MG63 (cell line): ENCODE measurements at regions not wholly inside any gene's neighbourhood (a gene's known extent, or its start where the extent isn't known, plus 50 kb on each side); places are given as distances from the start of the nearest gene placed in this dataset.

ENCODE experiments used
- DNase-seq: peaks from one replicate; pipeline ENCODE4 v3.0.0-alpha.2; 2020
- H3K27me3 ChIP-seq: fragments of 250-450 bp; sonication (Bioruptor Pico); 2 replicates; pipeline ENCODE4 v1.5.1; 2020; ENCODE audit warnings: mild to moderate bottlenecking, moderate library complexity
- H3K36me3 ChIP-seq: fragments of 250-450 bp; sonication (Bioruptor Pico); 2 replicates; pipeline ENCODE4 v1.5.1; 2020; ENCODE audit warnings: mild to moderate bottlenecking, moderate library complexity
- H3K4me3 ChIP-seq: fragments of 250-450 bp; sonication (Bioruptor Pico); 2 replicates; pipeline ENCODE4 v1.5.1; 2020; ENCODE audit warnings: mild to moderate bottlenecking, moderate library complexity
- H3K9me3 ChIP-seq: fragments of 250-450 bp; sonication (Bioruptor Pico); 2 replicates; pipeline ENCODE4 v1.5.1; 2020; ENCODE audit warnings: mild to moderate bottlenecking, moderate library complexity

DNA sequence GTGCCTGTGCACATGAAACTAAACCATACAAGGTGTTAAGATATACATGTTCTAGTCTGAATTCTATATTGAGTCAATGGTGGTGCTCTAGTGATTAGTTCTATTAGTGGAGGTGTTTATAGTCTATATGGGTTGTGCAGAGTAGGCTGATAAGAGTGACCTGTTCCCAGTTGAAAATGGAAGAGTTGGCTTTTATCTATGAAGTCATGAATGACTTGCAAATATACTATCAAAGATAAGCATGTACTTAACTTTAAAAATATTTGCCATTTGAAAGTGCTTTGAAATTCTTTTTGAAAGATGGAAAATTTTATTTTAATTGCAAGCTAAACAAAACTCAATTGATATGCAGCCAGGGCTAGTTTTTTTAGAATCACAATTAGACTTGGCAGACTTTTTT lies 150.6 kb upstream of the SGO1 start:
- H3K36me3 ChIP-seq: no peaks in the 10 kb centered on the region
- H3K9me3 ChIP-seq: no peaks in the 10 kb centered on the region
- no peak overlapping the region for H3K4me3 ChIP-seq
- no peak for DNase-seq
- H3K27me3 ChIP-seq: no peaks in the 10 kb centered on the region

DNA sequence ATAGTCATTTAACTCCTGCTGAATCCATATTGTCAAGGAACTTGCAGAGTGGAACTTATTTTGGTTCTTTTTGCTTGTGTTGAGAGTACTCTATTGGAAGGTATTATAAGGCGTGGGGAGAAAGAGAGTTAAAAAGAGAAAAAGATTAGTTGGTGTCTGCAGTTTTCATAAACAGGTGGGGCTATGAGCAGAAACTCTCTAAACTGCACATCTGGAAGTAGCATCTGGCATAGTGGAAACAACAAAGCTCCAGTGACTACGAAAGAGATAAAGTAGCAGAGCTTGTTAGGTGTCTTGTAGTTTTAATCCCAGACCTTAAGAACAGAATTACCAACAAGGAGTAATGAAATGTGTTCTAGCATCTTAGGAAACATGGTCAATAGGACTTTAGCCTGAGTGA lies 148.8 kb upstream of the SGO1 start:
- no peaks in the 10 kb centered on the region for H3K9me3 ChIP-seq
- no peaks in the 10 kb centered on the region for H3K36me3 ChIP-seq
- DNase-seq: no peak

GRCh38 chr3:20327889-20328288 lies 141.9 kb upstream of the SGO1 start:
- no peaks in the 10 kb centered on the region for H3K9me3 ChIP-seq
- H3K4me3 ChIP-seq: no peak overlapping the region
- no peak for DNase-seq
- H3K27me3 ChIP-seq: no peaks in the 10 kb centered on the region
- H3K36me3 ChIP-seq: no peaks in the 10 kb centered on the region

More for the DNA sequence above, 148.8 kb upstream of the SGO1 start:
- Histone ChIP-seq H3K4me3 (no peak overlapping the region), H3K27me3 (no peaks in the 10 kb centered on the region)

- no peak overlapping the region for H3K4me3 ChIP-seq
- no peaks in the 10 kb centered on the region for H3K9me3 ChIP-seq
- H3K27me3 ChIP-seq: no peaks in the 10 kb centered on the region
- DNase-seq: no peak
- H3K36me3 ChIP-seq: no peaks in the 10 kb centered on the region
Measured at GRCh38 chr3:20326541-20326940, 140.5 kb upstream of the SGO1 start.

GRCh38 chr3:20325563-20325962 lies 139.6 kb upstream of the SGO1 start:
- Histone ChIP-seq H3K9me3 (no peaks in the 10 kb centered on the region), H3K36me3 (no peaks in the 10 kb centered on the region), H3K4me3 (no peak overlapping the region), H3K27me3 (no peaks in the 10 kb centered on the region)
- no peak for DNase-seq

DNA sequence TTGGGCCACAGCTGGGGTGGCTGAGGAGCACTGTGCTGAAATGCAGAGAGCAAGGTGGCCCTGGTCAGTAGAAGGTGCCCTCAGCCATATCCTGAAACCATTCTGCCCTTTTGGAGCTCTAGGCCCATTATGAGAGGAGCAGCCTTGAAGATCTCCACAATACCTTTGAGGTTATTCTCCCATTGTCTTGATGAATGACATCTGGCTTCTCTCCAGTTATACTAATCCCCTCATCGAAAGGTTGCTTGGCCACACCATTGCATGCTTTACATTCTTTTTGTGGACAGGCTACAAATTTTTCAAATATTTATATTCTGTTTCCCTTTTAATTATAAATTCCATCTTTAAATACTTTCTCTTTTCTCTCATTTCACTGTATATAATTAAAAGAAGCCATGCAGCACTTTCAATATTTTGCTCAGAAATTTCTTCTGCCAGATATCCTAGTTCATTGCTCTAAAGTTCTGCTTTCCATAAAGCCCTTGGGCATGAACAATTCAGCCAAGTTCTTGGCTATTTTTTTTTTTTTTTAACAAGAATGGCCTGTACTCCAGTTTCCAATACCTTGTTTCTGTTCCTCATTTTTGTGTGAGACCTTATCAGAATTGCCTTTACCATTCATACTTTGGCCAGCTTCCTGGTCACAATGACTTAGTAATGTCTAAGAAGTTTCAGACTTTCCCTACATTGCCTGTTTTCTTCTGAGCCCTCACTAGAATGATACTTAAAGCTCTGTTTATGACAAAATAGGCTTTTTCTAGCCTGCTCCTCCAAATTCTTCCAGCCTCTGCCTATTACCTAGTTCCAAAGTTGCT lies 138.9 kb upstream of the SGO1 start:
- no peak for DNase-seq
- H3K9me3 ChIP-seq: no peaks in the 10 kb centered on the region
- H3K27me3 ChIP-seq: no peaks in the 10 kb centered on the region
- no peak overlapping the region for H3K4me3 ChIP-seq
- no peaks in the 10 kb centered on the region for H3K36me3 ChIP-seq

DNA sequence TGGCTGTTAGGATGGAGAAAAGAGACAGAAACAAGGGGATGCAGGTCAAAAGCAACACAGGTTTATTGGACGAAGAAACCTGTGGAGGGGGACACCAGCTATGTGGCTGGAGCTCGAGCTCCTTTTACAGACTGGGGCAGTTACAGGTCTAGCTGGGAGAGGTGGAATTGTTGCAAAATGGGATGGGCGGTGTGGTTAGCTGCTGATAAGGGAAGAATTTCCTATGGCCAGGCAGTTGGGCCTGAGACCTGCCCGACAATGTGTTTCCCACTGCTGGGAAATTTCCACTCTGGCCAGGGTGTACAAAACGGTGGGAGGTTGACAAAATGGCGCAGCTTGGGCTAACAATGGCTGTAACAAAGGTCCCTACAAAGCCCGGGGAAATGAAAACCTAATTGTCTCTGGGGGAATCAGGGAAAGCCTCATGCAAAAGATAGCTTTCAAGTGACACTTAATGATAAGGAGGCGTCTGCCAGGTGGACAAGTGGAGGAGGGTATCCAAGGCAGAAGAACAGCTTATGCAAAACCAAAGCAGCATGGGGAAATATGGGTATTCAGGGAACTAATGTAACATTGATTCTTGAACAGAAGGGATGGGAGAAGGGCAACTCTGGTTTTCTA lies 137.4 kb upstream of the SGO1 start:
- no peaks in the 10 kb centered on the region for H3K36me3 ChIP-seq
- no peaks in the 10 kb centered on the region for H3K27me3 ChIP-seq
- DNase-seq: no peak
- H3K4me3 ChIP-seq: no peak overlapping the region
- no peaks in the 10 kb centered on the region for H3K9me3 ChIP-seq

- DNase-seq: no peak
- no peak overlapping the region for H3K4me3 ChIP-seq
- H3K9me3 ChIP-seq: no peaks in the 10 kb centered on the region
- no peaks in the 10 kb centered on the region for H3K36me3 ChIP-seq
- H3K27me3 ChIP-seq: no peaks in the 10 kb centered on the region
Measured at GRCh38 chr3:20322085-20322484, 136.1 kb upstream of the SGO1 start.

GRCh38 chr3:20321391-20322047 lies 135.5 kb upstream of the SGO1 start:
- H3K36me3 ChIP-seq: no peaks in the 10 kb centered on the region
- no peak for DNase-seq

GRCh38 chr3:20320489-20320888 lies 134.5 kb upstream of the SGO1 start:
- Histone ChIP-seq H3K9me3 (no peaks in the 10 kb centered on the region), H3K27me3 (no peaks in the 10 kb centered on the region), H3K4me3 (no peak overlapping the region), H3K36me3 (no peaks in the 10 kb centered on the region)
- DNase-seq: no peak

More at GRCh38 chr3:20321391-20322047, 135.5 kb upstream of the SGO1 start:
- H3K4me3 ChIP-seq: no peak overlapping the region
- no peaks in the 10 kb centered on the region for H3K9me3 ChIP-seq
- H3K27me3 ChIP-seq: no peaks in the 10 kb centered on the region

GRCh38 chr3:20319551-20319950 lies 133.5 kb upstream of the SGO1 start:
- no peak for DNase-seq
- H3K9me3 ChIP-seq: no peaks in the 10 kb centered on the region
- no peaks in the 10 kb centered on the region for H3K36me3 ChIP-seq
- no peak overlapping the region for H3K4me3 ChIP-seq
- no peaks in the 10 kb centered on the region for H3K27me3 ChIP-seq

- H3K9me3 ChIP-seq: no peaks in the 10 kb centered on the region
- H3K36me3 ChIP-seq: no peaks in the 10 kb centered on the region
- H3K4me3 ChIP-seq: no peak overlapping the region
- H3K27me3 ChIP-seq: no peaks in the 10 kb centered on the region
- DNase-seq: no peak
Measured at GRCh38 chr3:20317616-20318015, 131.6 kb upstream of the SGO1 start.

GRCh38 chr3:20316238-20316637 lies 130.2 kb upstream of the SGO1 start:
- Histone ChIP-seq H3K4me3 (no peak overlapping the region), H3K27me3 (no peaks in the 10 kb centered on the region), H3K9me3 (no peaks in the 10 kb centered on the region), H3K36me3 (no peaks in the 10 kb centered on the region)
- DNase-seq: peak; percentile 2

GRCh38 chr3:20310629-20311028 lies 124.6 kb upstream of the SGO1 start:
- no peaks in the 10 kb centered on the region for H3K27me3 ChIP-seq
- DNase-seq: no peak
- no peak overlapping the region for H3K4me3 ChIP-seq
- H3K9me3 ChIP-seq: no peaks in the 10 kb centered on the region
- no peaks in the 10 kb centered on the region for H3K36me3 ChIP-seq

GRCh38 chr3:20307383-20307782 lies 121.4 kb upstream of the SGO1 start:
- no peaks in the 10 kb centered on the region for H3K9me3 ChIP-seq
- DNase-seq: no peak
- H3K36me3 ChIP-seq: no peaks in the 10 kb centered on the region
- no peak overlapping the region for H3K4me3 ChIP-seq
- no peaks in the 10 kb centered on the region for H3K27me3 ChIP-seq

DNA sequence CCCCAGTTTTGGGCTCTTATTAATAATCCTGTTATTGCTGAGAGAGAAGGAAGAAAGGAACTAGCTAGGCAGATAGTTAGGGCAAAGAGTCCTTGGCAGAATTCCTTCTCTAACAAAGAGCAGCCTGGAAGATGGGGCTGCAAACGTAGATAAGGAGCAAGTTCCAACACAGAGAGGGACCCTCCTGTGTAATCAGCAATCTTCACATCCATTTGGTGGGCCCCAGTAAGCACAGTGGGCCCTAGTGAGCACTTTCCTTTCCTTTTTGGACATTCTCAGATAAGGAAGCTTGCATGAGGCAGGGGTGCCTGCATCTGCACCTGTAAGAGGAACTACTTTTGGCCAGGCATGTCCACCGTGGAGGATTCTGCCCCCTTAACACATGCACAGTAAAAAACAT lies 119.6 kb upstream of the SGO1 start:
- no peaks in the 10 kb centered on the region for H3K9me3 ChIP-seq
- no peak overlapping the region for H3K4me3 ChIP-seq
- H3K36me3 ChIP-seq: no peaks in the 10 kb centered on the region
- H3K27me3 ChIP-seq: no peaks in the 10 kb centered on the region
- no peak for DNase-seq

GRCh38 chr3:20302766-20303165 lies 116.8 kb upstream of the SGO1 start:
- Histone ChIP-seq H3K9me3 (no peaks in the 10 kb centered on the region), H3K36me3 (no peaks in the 10 kb centered on the region), H3K4me3 (no peak overlapping the region), H3K27me3 (no peaks in the 10 kb centered on the region)
- DNase-seq: no peak

GRCh38 chr3:20288050-20288449 lies 102.0 kb upstream of the SGO1 start:
- H3K36me3 ChIP-seq: no peaks in the 10 kb centered on the region
- no peak overlapping the region for H3K4me3 ChIP-seq
- H3K9me3 ChIP-seq: no peaks in the 10 kb centered on the region
- no peaks in the 10 kb centered on the region for H3K27me3 ChIP-seq
- DNase-seq: no peak
